Activated CD4-positive, alpha-beta T cell treated with anti-CD3 and anti-CD28 coated beads for 4 hours (primary cell): ENCODE measurements at regions not wholly inside any gene's neighbourhood (a gene's known extent, or its start where the extent isn't known, plus 50 kb on each side); places are given as distances from the start of the nearest gene placed in this dataset.

ENCODE experiments used
- DNase-seq, 2 donors: peaks; one replicate each; pipeline ENCODE4 v3.0.0-alpha.2; 2020

- no peak for DNase-seq
Observed at GRCh38 chr22:48740731-48741405, 1086.8 kb downstream of the BRD1 start.

GRCh38 chr22:48740086-48740730 is 1087.5 kb downstream of the BRD1 start:
- DNase-seq = no peak

- DNase-seq = no peak
Observed at GRCh38 chr22:48739348-48740085, 1088.2 kb downstream of the BRD1 start.

GRCh38 chr22:48738204-48738980 is 1089.3 kb downstream of the BRD1 start:
- no peak for DNase-seq

- no peak for DNase-seq
Observed at GRCh38 chr22:48737461-48738203, 1090.0 kb downstream of the BRD1 start.

GRCh38 chr22:48736593-48737460 is 1090.8 kb downstream of the BRD1 start:
- DNase-seq = no peak

GRCh38 chr22:48734961-48735360 is 1092.7 kb downstream of the BRD1 start:
- no peak for DNase-seq

- DNase-seq = no peak
Observed at GRCh38 chr22:48734359-48734758, 1093.3 kb downstream of the BRD1 start.

- no peak for DNase-seq
Observed at GRCh38 chr22:48729499-48730171, 1098.0 kb downstream of the BRD1 start.

- no peak for DNase-seq
Observed at GRCh38 chr22:48727454-48728058, 1100.1 kb downstream of the BRD1 start.

GRCh38 chr22:48724899-48725298 is 1102.8 kb downstream of the BRD1 start:
- no peak for DNase-seq

GRCh38 chr22:48722661-48723060 is 1105.0 kb downstream of the BRD1 start:
- no peak for DNase-seq

- DNase-seq = no peak
Observed at GRCh38 chr22:48721395-48721669, 1106.3 kb downstream of the BRD1 start.

GRCh38 chr22:48720662-48721394 is 1106.8 kb downstream of the BRD1 start:
- DNase-seq = no peak

GRCh38 chr22:48719978-48720661 is 1107.6 kb downstream of the BRD1 start:
- DNase-seq = no peak

- no peak for DNase-seq
Observed at GRCh38 chr22:48718818-48719500, 1108.7 kb downstream of the BRD1 start.

- no peak for DNase-seq
Observed at GRCh38 chr22:48717883-48718817, 1109.5 kb downstream of the BRD1 start.
